HCT116 (cell line): ENCODE measurements at regions not wholly inside any gene's neighbourhood (a gene's known extent, or its start where the extent isn't known, plus 50 kb on each side); places are given as distances from the start of the nearest gene placed in this dataset.

Source experiments
- EGR1 ChIP-seq: IDR thresholded peaks from 2 replicates; pipeline ENCODE4 v1.6.1; 2012; ENCODE audit warnings: low read depth
- ELF1 ChIP-seq: IDR thresholded peaks from 2 replicates; pipeline ENCODE4 v1.6.1; 2012; ENCODE audit warnings: low read depth, borderline replicate concordance
- EZH2 ChIP-seq: fragments of 200-600 bp; sonication (generic); IDR thresholded peaks from 2 replicates; pipeline ENCODE4 v1.6.1; 2017; ENCODE audit warnings: antibody characterized with exemption, mixed run types
- POLR2A ChIP-seq: IDR thresholded peaks from 2 replicates; pipeline ENCODE4 v1.7.0; 2011; ENCODE audit warnings: borderline replicate concordance; ENCODE audit not compliant: insufficient read depth, insufficient read length; ENCODE audit errors: extremely low read depth
- ZNF274 ChIP-seq: fragments of 200-500 bp; sonication (Bioruptor generic); IDR thresholded peaks from 2 replicates; pipeline ENCODE4 v1.6.1; 2014; ENCODE audit warnings: mild to moderate bottlenecking, low read depth, low read length, inconsistent platforms
- TF ChIP-seq, protein P1 (sequence below), 3 experiments: fragments of 200-600 bp in 1 of 3; sonication (generic) in 1 of 3; IDR thresholded peaks in 2 of 3; conservative IDR thresholded peaks in 1 of 3; 2 replicates each; pipeline ENCODE4 v1.5.1; 2012 to 2017; ENCODE audit warnings: low read depth in 2 of 3, low read length in 2 of 3, antibody characterized with exemption in 1 of 3, borderline replicate concordance in 1 of 3, control low read depth in 1 of 3, mild to moderate bottlenecking in 1 of 3, mixed read lengths in 1 of 3, mixed run types in 1 of 3, moderate library complexity in 1 of 3; ENCODE audit not compliant: insufficient read depth in 1 of 3

DNA sequence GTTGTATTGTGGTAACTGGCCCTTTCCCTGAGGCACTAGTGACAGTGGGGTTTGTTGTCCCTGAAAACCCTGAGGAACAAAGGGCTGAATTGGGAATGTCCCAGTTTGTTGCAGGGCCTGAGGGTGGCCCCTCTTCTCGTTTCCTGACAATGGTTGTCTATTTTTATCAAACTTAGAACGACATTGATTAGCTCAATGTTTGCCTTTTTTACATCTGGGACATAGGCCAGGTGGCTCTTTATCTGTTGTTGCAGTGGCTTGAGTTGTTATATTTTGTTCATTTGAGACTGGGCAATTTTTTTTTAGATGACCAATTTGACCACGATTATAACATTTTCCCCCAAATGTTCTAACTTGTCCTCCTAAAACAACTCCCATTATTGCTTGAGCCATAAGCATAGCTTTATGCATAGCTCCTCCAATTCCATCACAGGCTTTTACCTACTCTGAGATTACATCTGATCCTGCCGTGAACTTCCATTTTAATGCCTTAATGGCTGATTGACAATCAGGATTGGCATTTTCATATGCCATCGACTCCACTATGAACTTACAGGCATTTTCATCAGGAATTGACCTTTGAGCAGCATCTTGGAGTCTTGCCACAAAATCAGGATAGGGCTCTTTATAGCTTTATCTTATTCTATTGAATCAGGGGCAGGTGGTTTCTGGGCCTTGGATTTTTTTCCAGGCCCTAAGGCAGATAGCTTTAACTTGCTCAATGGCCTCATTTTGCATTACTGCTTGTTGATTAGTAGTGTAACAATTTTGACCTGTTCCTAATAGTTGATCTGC lies 604.3 kb downstream of the ALG10 start:
- TF ChIP-seq, protein P1, sequence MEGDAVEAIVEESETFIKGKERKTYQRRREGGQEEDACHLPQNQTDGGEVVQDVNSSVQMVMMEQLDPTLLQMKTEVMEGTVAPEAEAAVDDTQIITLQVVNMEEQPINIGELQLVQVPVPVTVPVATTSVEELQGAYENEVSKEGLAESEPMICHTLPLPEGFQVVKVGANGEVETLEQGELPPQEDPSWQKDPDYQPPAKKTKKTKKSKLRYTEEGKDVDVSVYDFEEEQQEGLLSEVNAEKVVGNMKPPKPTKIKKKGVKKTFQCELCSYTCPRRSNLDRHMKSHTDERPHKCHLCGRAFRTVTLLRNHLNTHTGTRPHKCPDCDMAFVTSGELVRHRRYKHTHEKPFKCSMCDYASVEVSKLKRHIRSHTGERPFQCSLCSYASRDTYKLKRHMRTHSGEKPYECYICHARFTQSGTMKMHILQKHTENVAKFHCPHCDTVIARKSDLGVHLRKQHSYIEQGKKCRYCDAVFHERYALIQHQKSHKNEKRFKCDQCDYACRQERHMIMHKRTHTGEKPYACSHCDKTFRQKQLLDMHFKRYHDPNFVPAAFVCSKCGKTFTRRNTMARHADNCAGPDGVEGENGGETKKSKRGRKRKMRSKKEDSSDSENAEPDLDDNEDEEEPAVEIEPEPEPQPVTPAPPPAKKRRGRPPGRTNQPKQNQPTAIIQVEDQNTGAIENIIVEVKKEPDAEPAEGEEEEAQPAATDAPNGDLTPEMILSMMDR (IDR thresholded peaks at IDR 0.05 in 2 of 3, conservative IDR thresholded peaks at IDR 0.05 in 1 of 3; ENCODE audit: borderline replicate concordance in 1 of 3, insufficient read depth in 1 of 3, low read depth in 2 of 3, low read length in 2 of 3), result no peak
- TF ChIP-seq EGR1 (no peak), EZH2 (no peak), ZNF274 (no peak), POLR2A (no peak), ELF1 (no peak)
